ENCODE measurements at regions not wholly inside any gene's neighbourhood (a gene's known extent, or its start where the extent isn't known, plus 50 kb on each side); places are given as distances from the start of the nearest gene placed in this dataset.
"Not testable (repeated sequence)": the region's sequence is repeated elsewhere in the genome, so short reads cannot be mapped to it uniquely, and the experiment has no call there.

DNA sequence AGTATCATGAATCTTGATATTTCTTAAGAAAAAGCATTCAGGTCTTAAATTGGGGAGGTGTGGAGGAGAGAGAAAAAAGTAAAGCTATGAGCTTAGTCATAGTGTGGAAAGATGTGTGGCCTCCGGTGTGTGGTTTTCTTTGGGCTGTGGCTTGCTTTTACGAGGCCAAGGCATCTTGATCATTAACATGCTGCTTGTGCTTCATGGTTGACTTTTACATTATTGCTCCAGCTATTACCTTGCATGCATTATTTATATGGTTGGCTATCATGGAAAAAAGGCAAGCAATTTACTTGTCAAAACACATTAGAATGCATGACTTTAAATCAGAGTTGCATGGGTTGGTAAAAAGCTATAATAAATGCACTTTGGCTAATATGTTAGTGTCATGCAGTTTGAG lies 300.7 kb upstream of the ADARB2 start:
- Mint-ChIP-seq H3K4me1 (ENCODE audit: unreplicated experiment) (no peaks in the 10 kb centered on the region), H3K27me3 (no peaks in the 10 kb centered on the region), H3K9me3 (no peaks in the 10 kb centered on the region), H3K36me3 (no peaks in the 10 kb centered on the region), H3K4me3 (no peak overlapping the region), H3K27ac (no peak overlapping the region)
- DNase-seq (ENCODE audit: extremely low spot score, unreplicated experiment), result no peak
- no peak for TF ChIP-seq CTCF (conservative IDR thresholded peaks at IDR 0.05)

DNA sequence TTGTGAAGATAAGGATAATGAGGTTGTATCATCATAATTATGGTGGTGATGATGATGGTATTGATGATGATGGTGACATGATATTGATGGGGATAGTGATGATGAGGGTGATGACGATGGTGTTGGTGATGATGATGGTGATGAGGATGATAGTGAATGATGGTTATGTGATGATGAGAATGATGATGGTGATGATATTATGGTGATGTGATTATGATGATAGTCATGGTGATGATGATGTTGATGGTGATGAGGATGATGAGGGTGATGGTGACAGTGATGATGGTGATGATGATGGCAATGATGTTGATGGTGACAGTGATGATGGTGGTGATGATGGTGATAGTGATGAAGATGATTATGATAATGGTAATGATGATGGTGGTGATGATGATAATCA lies 299.9 kb upstream of the ADARB2 start:
- DNase-seq (ENCODE audit: extremely low spot score, unreplicated experiment), result no peak
- H3K4me1 Mint-ChIP-seq (ENCODE audit: unreplicated experiment), result no peaks in the 10 kb centered on the region
- H3K27me3 Mint-ChIP-seq, result no peaks in the 10 kb centered on the region

GRCh38 chr10:2036209-2036608 lies 298.9 kb upstream of the ADARB2 start:
- Mint-ChIP-seq H3K27ac (no peak overlapping the region), H3K4me3 (no peak overlapping the region), H3K36me3 (no peaks in the 10 kb centered on the region), H3K4me1 (ENCODE audit: unreplicated experiment) (no peaks in the 10 kb centered on the region), H3K27me3 (no peaks in the 10 kb centered on the region), H3K9me3 (no peaks in the 10 kb centered on the region)
- no peak for TF ChIP-seq CTCF (conservative IDR thresholded peaks at IDR 0.05)
- no peak for DNase-seq (ENCODE audit: extremely low spot score, unreplicated experiment)

More for the DNA sequence above, 299.9 kb upstream of the ADARB2 start:
- Mint-ChIP-seq H3K36me3 (no peaks in the 10 kb centered on the region), H3K4me3 (no peak overlapping the region), H3K9me3 (no peaks in the 10 kb centered on the region), H3K27ac (no peak overlapping the region)
- no peak for TF ChIP-seq CTCF (conservative IDR thresholded peaks at IDR 0.05)

GRCh38 chr10:2030046-2030445 lies 292.7 kb upstream of the ADARB2 start:
- no peak overlapping the region for H3K27ac Mint-ChIP-seq
- no peaks in the 10 kb centered on the region for H3K27me3 Mint-ChIP-seq
- H3K36me3 Mint-ChIP-seq, result no peaks in the 10 kb centered on the region
- no peaks in the 10 kb centered on the region for H3K4me1 Mint-ChIP-seq (ENCODE audit: unreplicated experiment)
- H3K9me3 Mint-ChIP-seq, result peaks cover 4% of the 10 kb centered on the region
- no peak for DNase-seq (ENCODE audit: extremely low spot score, unreplicated experiment)
- no peak overlapping the region for H3K4me3 Mint-ChIP-seq
- no peak for TF ChIP-seq CTCF (conservative IDR thresholded peaks at IDR 0.05)

- DNase-seq (ENCODE audit: extremely low spot score, unreplicated experiment), result no peak
- Mint-ChIP-seq H3K36me3 (no peaks in the 10 kb centered on the region), H3K9me3 (peaks cover 4% of the 10 kb centered on the region), H3K4me1 (ENCODE audit: unreplicated experiment) (no peaks in the 10 kb centered on the region), H3K27me3 (no peaks in the 10 kb centered on the region), H3K4me3 (no peak overlapping the region), H3K27ac (no peak overlapping the region)
- TF ChIP-seq CTCF (conservative IDR thresholded peaks at IDR 0.05), result no peak
Observed at GRCh38 chr10:2026936-2027335, 289.6 kb upstream of the ADARB2 start.

DNA sequence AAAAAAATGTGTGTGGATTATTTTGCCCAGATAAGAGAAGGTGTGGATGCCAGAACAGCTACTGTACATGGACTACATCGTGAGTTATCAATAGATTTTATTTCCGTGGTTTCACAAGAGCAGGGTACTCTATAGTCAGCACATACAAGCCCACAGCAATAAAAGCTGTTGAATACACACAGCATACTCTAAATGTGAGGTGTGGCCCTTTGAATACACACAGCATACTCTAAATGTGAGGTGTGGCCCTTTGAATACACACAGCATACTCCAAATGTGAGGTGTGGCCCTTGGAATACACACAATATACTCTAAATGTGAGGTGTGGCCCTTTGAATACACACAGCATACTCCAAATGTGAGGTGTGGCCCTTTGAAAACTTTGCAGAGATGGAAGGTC lies 287.4 kb upstream of the ADARB2 start:
- H3K4me3 Mint-ChIP-seq; H3K4me1 Mint-ChIP-seq (ENCODE audit: unreplicated experiment); H3K27ac Mint-ChIP-seq; H3K36me3 Mint-ChIP-seq; H3K9me3 Mint-ChIP-seq; H3K27me3 Mint-ChIP-seq; DNase-seq (ENCODE audit: extremely low spot score, unreplicated experiment): not testable (repeated sequence)
